Keratinocyte (primary cell): ENCODE measurements at regions not wholly inside any gene's neighbourhood (a gene's known extent, or its start where the extent isn't known, plus 50 kb on each side); places are given as distances from the start of the nearest gene placed in this dataset.

Experiments
- DNase-seq: peaks from one replicate; pipeline ENCODE4 v3.0.0-alpha.2; 2011; ENCODE audit warnings: low read depth, missing footprints, low spot score
- FAIRE-seq: peaks from 2 replicates; lab custom pipeline; 2011; peaks lifted over from hg19 to GRCh38; lab: Jason Lieb, UNC
- H2AFZ ChIP-seq: 2 replicates; pipeline ENCODE4 v1.6.0; 2012; ENCODE audit warnings: low read length, control low read depth, inconsistent platforms; ENCODE audit not compliant: control insufficient read depth
- H3K27ac ChIP-seq: 2 replicates; pipeline ENCODE4 v1.5.1; 2011; ENCODE audit warnings: low read length; ENCODE audit not compliant: control insufficient read depth, insufficient read depth
- H3K27me3 ChIP-seq: 3 replicates; pipeline ENCODE4 v1.6.0; 2011; ENCODE audit warnings: low read length; ENCODE audit not compliant: control insufficient read depth, insufficient read depth; ENCODE audit errors: extremely low read depth
- H3K36me3 ChIP-seq, 2 experiments: 2 replicates in 1 of 2; 3 replicates in 1 of 2; pipeline ENCODE4 v1.5.1; 2011; ENCODE audit warnings: low read length in 2 of 2, mild to moderate bottlenecking in 1 of 2; ENCODE audit not compliant: control insufficient read depth in 2 of 2, insufficient read depth in 2 of 2; ENCODE audit errors: extremely low read depth in 1 of 2
- H3K4me1 ChIP-seq: 3 replicates; pipeline ENCODE4 v1.5.1; 2011; ENCODE audit warnings: low read length; ENCODE audit not compliant: control insufficient read depth, insufficient read depth; ENCODE audit errors: extremely low read depth
- H3K4me2 ChIP-seq: 3 replicates; pipeline ENCODE4 v1.6.0; 2011; ENCODE audit warnings: low read depth, low read length; ENCODE audit not compliant: control insufficient read depth, insufficient read depth; ENCODE audit errors: extremely low read depth
- H3K4me3 ChIP-seq, 3 experiments: fragments of 200-600 bp in 1 of 3; sonication (generic) in 1 of 3; 2 replicates in 2 of 3; 3 replicates in 1 of 3; pipeline ENCODE4 v1.5.1; 2011 to 2016; ENCODE audit warnings: low read length in 3 of 3, mild to moderate bottlenecking in 3 of 3, control low read depth in 2 of 3, inconsistent platforms in 1 of 3, low read depth in 1 of 3, mixed read lengths in 1 of 3, mixed run types in 1 of 3, moderate library complexity in 1 of 3; ENCODE audit not compliant: control insufficient read depth in 2 of 3, insufficient read depth in 2 of 3; ENCODE audit errors: extremely low read depth in 1 of 3
- H3K79me2 ChIP-seq: 2 replicates; pipeline ENCODE4 v1.6.0; 2012; ENCODE audit warnings: low read length; ENCODE audit not compliant: control insufficient read depth, insufficient read depth
- H3K9ac ChIP-seq: 3 replicates; pipeline ENCODE4 v1.6.0; 2011; ENCODE audit warnings: low read length; ENCODE audit not compliant: control insufficient read depth, insufficient read depth; ENCODE audit errors: extremely low read depth
- H3K9me1 ChIP-seq: 3 replicates; pipeline ENCODE4 v1.6.0; 2011; ENCODE audit warnings: low read length; ENCODE audit not compliant: control insufficient read depth, insufficient read depth; ENCODE audit errors: extremely low read depth
- H3K9me3 ChIP-seq: 2 replicates; pipeline ENCODE4 v1.5.1; 2012; ENCODE audit warnings: low read depth, low read length; ENCODE audit not compliant: control insufficient read depth
- H4K20me1 ChIP-seq: 3 replicates; pipeline ENCODE4 v1.6.0; 2011; ENCODE audit warnings: low read length; ENCODE audit not compliant: control insufficient read depth, insufficient read depth; ENCODE audit errors: extremely low read depth
- CTCF ChIP-seq, 3 experiments: IDR thresholded peaks in 1 of 3; conservative IDR thresholded peaks in 1 of 3; optimal IDR thresholded peaks in 1 of 3; 2 replicates in 2 of 3; 3 replicates in 1 of 3; pipeline versions ENCODE3 to v1.5.1; 2011; ENCODE audit warnings: low read length in 3 of 3, mild to moderate bottlenecking in 3 of 3, moderate library complexity in 2 of 3, control low read depth in 1 of 3, inconsistent platforms in 1 of 3; ENCODE audit not compliant: insufficient read depth in 2 of 3; ENCODE audit errors: extremely low read depth in 1 of 3
- EZH2 ChIP-seq: IDR thresholded peaks from one replicate; pipeline ENCODE4 v1.6.1; 2012; ENCODE audit warnings: inconsistent platforms, mild to moderate bottlenecking, low read length, moderate library complexity
- dilution Hi-C: fragments of 300-500 bp; cut with MboI; formaldehyde crosslinking; loops from one replicate; pipeline ENCODE4 v1.7.0; 2020; ENCODE audit warnings: low sequenced_read_pairs; ENCODE audit not compliant: extremely low pct_ligation_motif_present

- Histone ChIP-seq H3K27me3 (no peaks in the 10 kb centered on the region), H3K4me2 (no peak overlapping the region), H4K20me1 (no peaks in the 10 kb centered on the region), H3K9me1 (no peaks in the 10 kb centered on the region), H3K79me2 (no peaks in the 10 kb centered on the region), H3K4me3 (no peak overlapping the region), H3K36me3 (no peaks in the 10 kb centered on the region), H3K4me1 (no peaks in the 10 kb centered on the region), H3K9me3 (no peaks in the 10 kb centered on the region), H2AFZ (no peak overlapping the region), H3K9ac (no peak overlapping the region), H3K27ac (no peak overlapping the region)
- dilution Hi-C loops = no loop called here
- DNase-seq (no peak), FAIRE-seq (no peak)
- TF ChIP-seq CTCF (optimal IDR thresholded peaks at IDR 0.05 in 1 of 3, IDR thresholded peaks at IDR 0.05 in 1 of 3, conservative IDR thresholded peaks at IDR 0.05 in 1 of 3; ENCODE audit: extremely low read depth in 1 of 3, insufficient read depth in 2 of 3, low read length in 3 of 3) (no peak), EZH2 (no peak)
Observed at GRCh38 chrX:42089031-42089430, 165.7 kb upstream of the CASK start.

GRCh38 chrX:42087960-42088359 is 164.6 kb upstream of the CASK start:
- Histone ChIP-seq H3K79me2 (no peaks in the 10 kb centered on the region), H3K36me3 (no peaks in the 10 kb centered on the region), H3K27me3 (no peaks in the 10 kb centered on the region), H3K4me2 (no peak overlapping the region), H3K4me1 (no peaks in the 10 kb centered on the region), H3K9ac (no peak overlapping the region), H3K27ac (no peak overlapping the region), H3K4me3 (no peak overlapping the region), H3K9me1 (no peaks in the 10 kb centered on the region), H4K20me1 (no peaks in the 10 kb centered on the region), H2AFZ (no peak overlapping the region), H3K9me3 (no peaks in the 10 kb centered on the region)
- TF ChIP-seq CTCF (optimal IDR thresholded peaks at IDR 0.05 in 1 of 3, IDR thresholded peaks at IDR 0.05 in 1 of 3, conservative IDR thresholded peaks at IDR 0.05 in 1 of 3; ENCODE audit: extremely low read depth in 1 of 3, insufficient read depth in 2 of 3, low read length in 3 of 3) (peak in 1 of 3 experiments; percentile 19), EZH2 (no peak)
- FAIRE-seq (no peak), DNase-seq (no peak)
- dilution Hi-C loops = no loop called here
